ENCODE measurements at regions not wholly inside any gene's neighbourhood (a gene's known extent, or its start where the extent isn't known, plus 50 kb on each side); places are given as distances from the start of the nearest gene placed in this dataset.

DNA sequence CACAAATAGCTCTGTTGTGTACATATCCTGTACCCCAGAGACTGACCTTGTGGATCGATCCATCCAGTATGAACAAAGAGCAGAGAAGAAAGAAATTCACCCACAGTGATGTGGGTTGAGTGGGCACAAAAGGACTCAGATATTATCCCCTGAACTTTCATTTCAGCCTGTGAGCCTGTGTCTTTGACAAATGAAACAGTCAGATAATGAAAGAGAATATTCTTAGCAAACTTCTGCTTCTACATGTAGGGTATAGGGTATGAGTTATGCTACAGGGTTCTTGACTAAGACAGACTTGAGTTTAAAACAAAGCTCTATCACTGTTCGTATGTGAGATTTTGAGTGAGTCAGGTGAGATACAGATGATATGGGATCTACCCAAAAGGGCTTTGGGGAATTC lies 359.7 kb downstream of the MAFB start:
- DNase-seq = no peak
- intact Hi-C loops (cut with micrococcal nuclease) = no loop called here
- Histone ChIP-seq H3K27me3 (ENCODE audit: low read length) (no peaks in the 10 kb centered on the region), H3K79me2 (ENCODE audit: low read length) (no peaks in the 10 kb centered on the region), H3K36me3 (ENCODE audit: low read depth, low read length) (no peaks in the 10 kb centered on the region), H4K20me1 (ENCODE audit: low read length) (no peaks in the 10 kb centered on the region), H3K9me2 (replicated peaks; ENCODE audit: low read length) (no peaks in the 10 kb centered on the region), H3K9ac (ENCODE audit: low read length) (no peak overlapping the region), H3K27ac (ENCODE audit: low read length) (no peak overlapping the region), H3K4me2 (ENCODE audit: low read length) (no peak overlapping the region), H3K4me3 (ENCODE audit: low read length) (no peak overlapping the region), H3F3A (ENCODE audit: low read length, unreplicated experiment) (no peaks in the 10 kb centered on the region), H3K4me1 (ENCODE audit: insufficient read depth, low read length) (no peaks in the 10 kb centered on the region), H2AFZ (ENCODE audit: low read length) (no peak overlapping the region), H3K9me3 (ENCODE audit: low read length) (peaks cover 28% of the 10 kb centered on the region; the same call in 1 of the 2 replicates)
- ChIA-PET CTCF (no interaction called here), POLR2A (ENCODE audit: unreplicated experiment) (no interaction called here)
- ATAC-seq = no peak
- no TSS peak for BruUV-seq (replicated peaks)
- no peak for TF ChIP-seq EZH2phosphoT487 (IDR thresholded peaks at IDR 0.05; ENCODE audit: borderline replicate concordance, low read length)
- TF ChIP-seq, protein P1, sequence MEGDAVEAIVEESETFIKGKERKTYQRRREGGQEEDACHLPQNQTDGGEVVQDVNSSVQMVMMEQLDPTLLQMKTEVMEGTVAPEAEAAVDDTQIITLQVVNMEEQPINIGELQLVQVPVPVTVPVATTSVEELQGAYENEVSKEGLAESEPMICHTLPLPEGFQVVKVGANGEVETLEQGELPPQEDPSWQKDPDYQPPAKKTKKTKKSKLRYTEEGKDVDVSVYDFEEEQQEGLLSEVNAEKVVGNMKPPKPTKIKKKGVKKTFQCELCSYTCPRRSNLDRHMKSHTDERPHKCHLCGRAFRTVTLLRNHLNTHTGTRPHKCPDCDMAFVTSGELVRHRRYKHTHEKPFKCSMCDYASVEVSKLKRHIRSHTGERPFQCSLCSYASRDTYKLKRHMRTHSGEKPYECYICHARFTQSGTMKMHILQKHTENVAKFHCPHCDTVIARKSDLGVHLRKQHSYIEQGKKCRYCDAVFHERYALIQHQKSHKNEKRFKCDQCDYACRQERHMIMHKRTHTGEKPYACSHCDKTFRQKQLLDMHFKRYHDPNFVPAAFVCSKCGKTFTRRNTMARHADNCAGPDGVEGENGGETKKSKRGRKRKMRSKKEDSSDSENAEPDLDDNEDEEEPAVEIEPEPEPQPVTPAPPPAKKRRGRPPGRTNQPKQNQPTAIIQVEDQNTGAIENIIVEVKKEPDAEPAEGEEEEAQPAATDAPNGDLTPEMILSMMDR (conservative IDR thresholded peaks at IDR 0.05; ENCODE audit: low read depth, low read length) = no peak
- TF ChIP-seq EZH2 (IDR thresholded peaks at IDR 0.05; ENCODE audit: low read length, unreplicated experiment) = no peak

DNA sequence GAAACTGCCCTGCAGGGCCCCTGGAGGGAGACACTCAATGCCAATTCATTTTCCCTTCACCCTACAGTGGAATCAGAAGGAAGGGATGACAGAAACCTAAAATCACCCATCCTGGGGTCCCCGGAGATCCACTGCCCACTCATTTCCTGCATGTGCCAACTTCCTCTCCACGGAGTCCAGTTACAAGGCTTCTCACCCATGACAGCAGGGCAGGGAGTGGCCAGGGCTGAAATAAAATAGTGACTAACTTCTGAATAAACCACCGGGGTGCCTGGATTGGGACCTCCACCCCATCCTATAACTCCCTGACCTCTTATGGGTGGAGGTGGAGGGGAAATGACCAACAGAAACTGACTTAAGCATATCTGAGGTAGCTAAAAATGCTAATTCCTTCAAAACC lies 362.3 kb downstream of the MAFB start:
- no peak for ATAC-seq
- TF ChIP-seq, protein P1 (conservative IDR thresholded peaks at IDR 0.05; ENCODE audit: low read depth, low read length) = no peak
- TF ChIP-seq EZH2 (IDR thresholded peaks at IDR 0.05; ENCODE audit: low read length, unreplicated experiment) (no peak), EZH2phosphoT487 (IDR thresholded peaks at IDR 0.05; ENCODE audit: borderline replicate concordance, low read length) (no peak)

DNA sequence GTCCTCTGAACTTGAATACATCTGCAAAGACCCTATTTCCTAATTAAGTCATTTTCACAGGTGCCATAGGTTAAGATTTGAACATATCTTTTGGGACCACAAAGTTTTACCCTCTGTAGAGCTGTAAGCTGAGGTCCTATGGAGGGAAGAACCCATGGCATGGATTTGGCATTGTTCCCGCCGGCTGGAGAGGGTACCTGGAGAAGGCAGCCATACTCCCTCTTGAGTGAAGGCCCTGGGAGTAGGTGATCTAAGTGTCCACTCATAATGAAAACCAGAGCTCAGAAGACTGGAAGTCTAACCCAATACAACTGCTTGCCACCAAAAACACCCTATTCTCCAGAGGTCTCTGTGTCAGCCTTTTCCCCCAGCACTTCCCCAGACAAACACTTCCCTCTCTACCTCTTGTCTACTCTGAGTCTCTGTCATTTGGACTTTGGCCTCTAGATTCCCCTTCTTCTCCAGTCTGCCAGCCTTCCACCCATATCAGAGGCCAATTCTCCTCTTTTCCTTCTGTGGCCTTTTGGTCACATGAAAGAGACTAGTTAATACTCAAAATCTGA lies 363.9 kb downstream of the MAFB start:
- Histone ChIP-seq H3K9me2 (replicated peaks; ENCODE audit: low read length) (no peaks in the 10 kb centered on the region), H3K4me2 (ENCODE audit: low read length) (no peak overlapping the region), H3K27ac (ENCODE audit: low read length) (no peak overlapping the region), H3K36me3 (ENCODE audit: low read depth, low read length) (no peaks in the 10 kb centered on the region), H3K4me1 (ENCODE audit: insufficient read depth, low read length) (no peaks in the 10 kb centered on the region), H3K27me3 (ENCODE audit: low read length) (no peaks in the 10 kb centered on the region), H3K79me2 (ENCODE audit: low read length) (no peaks in the 10 kb centered on the region), H3K9me3 (ENCODE audit: low read length) (peaks cover 24% of the 10 kb centered on the region; the same call in 1 of the 2 replicates), H4K20me1 (ENCODE audit: low read length) (no peaks in the 10 kb centered on the region), H2AFZ (ENCODE audit: low read length) (no peak overlapping the region), H3K9ac (ENCODE audit: low read length) (no peak overlapping the region), H3F3A (ENCODE audit: low read length, unreplicated experiment) (no peaks in the 10 kb centered on the region), H3K4me3 (ENCODE audit: low read length) (no peak overlapping the region)
- DNase-seq (no peak), ATAC-seq (no peak)
- no TSS peak for BruUV-seq (replicated peaks)
- ChIA-PET CTCF (no interaction called here), POLR2A (ENCODE audit: unreplicated experiment) (no interaction called here)
- TF ChIP-seq, protein P1 (conservative IDR thresholded peaks at IDR 0.05; ENCODE audit: low read depth, low read length) = no peak
- no peak for TF ChIP-seq EZH2 (IDR thresholded peaks at IDR 0.05; ENCODE audit: low read length, unreplicated experiment)
- intact Hi-C loops (cut with micrococcal nuclease) = no loop called here

More for the DNA sequence above, 362.3 kb downstream of the MAFB start:
- Histone ChIP-seq H3K4me3 (ENCODE audit: low read length) (no peak overlapping the region), H3K9me3 (ENCODE audit: low read length) (peaks cover 28% of the 10 kb centered on the region; the same call in 1 of the 2 replicates), H3K27ac (ENCODE audit: low read length) (no peak overlapping the region), H3K9ac (ENCODE audit: low read length) (no peak overlapping the region), H3K4me2 (ENCODE audit: low read length) (no peak overlapping the region), H3K79me2 (ENCODE audit: low read length) (no peaks in the 10 kb centered on the region), H3K9me2 (replicated peaks; ENCODE audit: low read length) (no peaks in the 10 kb centered on the region), H4K20me1 (ENCODE audit: low read length) (no peaks in the 10 kb centered on the region), H2AFZ (ENCODE audit: low read length) (no peak overlapping the region), H3K36me3 (ENCODE audit: low read depth, low read length) (no peaks in the 10 kb centered on the region), H3K27me3 (ENCODE audit: low read length) (no peaks in the 10 kb centered on the region), H3K4me1 (ENCODE audit: insufficient read depth, low read length) (no peaks in the 10 kb centered on the region), H3F3A (ENCODE audit: low read length, unreplicated experiment) (no peaks in the 10 kb centered on the region)
- POLR2A ChIA-PET (ENCODE audit: unreplicated experiment) = no interaction called here
- BruUV-seq (replicated peaks) = no TSS peak
- intact Hi-C loops (cut with micrococcal nuclease) = no loop called here
- DNase-seq = no peak
- CTCF ChIA-PET = no interaction called here
